ENCODE measurements at regions not wholly inside any gene's neighbourhood (a gene's known extent, or its start where the extent isn't known, plus 50 kb on each side); places are given as distances from the start of the nearest gene placed in this dataset.

DNA sequence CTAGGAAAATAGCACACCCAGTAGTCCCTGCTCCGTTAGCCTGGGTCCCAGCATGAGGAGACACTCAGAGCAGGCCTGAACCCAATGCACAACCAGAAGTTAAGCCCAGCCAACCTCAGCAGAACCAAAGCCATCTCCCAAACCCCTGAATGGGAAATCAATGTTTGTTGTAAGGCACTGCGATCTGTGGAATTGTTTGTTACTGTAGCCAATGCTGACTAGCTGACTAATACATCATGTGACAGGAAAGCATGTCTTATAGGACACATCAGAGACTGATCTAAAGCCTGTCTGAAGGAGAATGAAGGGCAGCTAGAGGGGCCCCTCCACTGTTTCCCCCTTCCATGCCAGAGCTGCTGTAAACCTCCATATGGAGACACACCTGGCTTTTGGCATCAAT is 96.4 kb downstream of the MARCHF4 start:
- Histone ChIP-seq H3K4me3 (ENCODE audit: low read length, poor library complexity, severe bottlenecking) (no peak overlapping the region), H2AFZ (ENCODE audit: low read length) (no peak overlapping the region), H3K9me3 (ENCODE audit: insufficient read depth, low read depth, low read length) (no peaks in the 10 kb centered on the region), H3K4me2 (ENCODE audit: low read depth, low read length, poor library complexity, severe bottlenecking) (no peak overlapping the region), H3K9me2 (replicated peaks; ENCODE audit: low read depth, low read length) (no peaks in the 10 kb centered on the region), H3K36me3 (ENCODE audit: insufficient read depth, low read length) (no peaks in the 10 kb centered on the region), H3K4me1 (ENCODE audit: insufficient read depth, low read length, poor library complexity, severe bottlenecking) (peaks cover 16% of the 10 kb centered on the region), H4K20me1 (ENCODE audit: insufficient read depth, low read length, poor library complexity, severe bottlenecking) (no peaks in the 10 kb centered on the region), H3K79me2 (ENCODE audit: insufficient read depth, low read length) (no peaks in the 10 kb centered on the region), H3K27me3 (ENCODE audit: insufficient read depth, low read length, poor library complexity, severe bottlenecking) (no peaks in the 10 kb centered on the region), H3F3A (ENCODE audit: low read depth) (no peaks in the 10 kb centered on the region), H3K9ac (ENCODE audit: low read depth, low read length, poor library complexity, severe bottlenecking) (no peak overlapping the region)
- TF ChIP-seq EZH2phosphoT487 (IDR thresholded peaks at IDR 0.05; ENCODE audit: borderline replicate concordance) = no peak
- TF ChIP-seq CTCF (conservative IDR thresholded peaks at IDR 0.05; ENCODE audit: low read length) = no peak

DNA sequence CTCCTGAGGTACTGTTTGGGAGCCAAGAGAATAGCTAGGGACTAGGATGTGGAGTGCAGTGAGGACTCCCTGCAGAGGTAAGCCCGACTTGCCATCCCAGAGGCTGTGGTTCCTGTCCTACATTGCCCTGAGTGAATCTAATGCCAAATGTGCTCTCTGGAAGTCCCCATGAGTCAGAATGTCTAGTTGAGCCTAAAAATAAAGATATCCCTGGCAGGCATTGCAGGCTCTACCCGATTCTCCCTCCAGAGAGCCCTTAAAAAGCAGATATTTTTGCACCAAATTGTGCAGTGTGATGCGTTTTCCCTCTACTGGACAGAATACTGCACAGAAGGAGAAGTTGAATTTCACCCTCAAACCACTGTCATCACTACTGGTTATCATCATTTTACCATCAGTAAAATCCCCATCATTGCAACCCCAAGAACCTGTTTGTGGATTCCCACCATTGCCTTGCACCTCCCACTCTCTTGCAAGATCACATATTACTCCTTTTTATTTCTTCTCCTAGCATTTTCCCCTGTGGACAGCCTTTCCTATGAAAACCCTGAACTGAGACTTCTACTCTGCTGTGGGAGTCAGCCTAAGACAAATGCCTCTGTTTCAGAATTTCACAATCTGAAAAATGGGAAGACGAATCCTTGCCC is 98.0 kb downstream of the MARCHF4 start:
- Histone ChIP-seq H3K4me3 (ENCODE audit: low read length, poor library complexity, severe bottlenecking) (no peak overlapping the region), H3K4me2 (ENCODE audit: low read depth, low read length, poor library complexity, severe bottlenecking) (no peak overlapping the region), H3K9ac (ENCODE audit: low read depth, low read length, poor library complexity, severe bottlenecking) (no peak overlapping the region), H2AFZ (ENCODE audit: low read length) (no peak overlapping the region), H3K4me1 (ENCODE audit: insufficient read depth, low read length, poor library complexity, severe bottlenecking) (peaks cover 9% of the 10 kb centered on the region), H3K36me3 (ENCODE audit: insufficient read depth, low read length) (no peaks in the 10 kb centered on the region), H3F3A (ENCODE audit: low read depth) (no peaks in the 10 kb centered on the region), H3K27me3 (ENCODE audit: insufficient read depth, low read length, poor library complexity, severe bottlenecking) (no peaks in the 10 kb centered on the region), H3K79me2 (ENCODE audit: insufficient read depth, low read length) (no peaks in the 10 kb centered on the region), H3K9me2 (replicated peaks; ENCODE audit: low read depth, low read length) (no peaks in the 10 kb centered on the region), H4K20me1 (ENCODE audit: insufficient read depth, low read length, poor library complexity, severe bottlenecking) (no peaks in the 10 kb centered on the region), H3K9me3 (ENCODE audit: insufficient read depth, low read depth, low read length) (no peaks in the 10 kb centered on the region)
- TF ChIP-seq EZH2phosphoT487 (IDR thresholded peaks at IDR 0.05; ENCODE audit: borderline replicate concordance) = no peak

- no peak overlapping the region for H2AFZ ChIP-seq (ENCODE audit: low read length)
- TF ChIP-seq CTCF (conservative IDR thresholded peaks at IDR 0.05; ENCODE audit: low read length) (no peak), EZH2phosphoT487 (IDR thresholded peaks at IDR 0.05; ENCODE audit: borderline replicate concordance) (no peak)
- H3F3A ChIP-seq (ENCODE audit: low read depth) = no peaks in the 10 kb centered on the region
- H3K27me3 ChIP-seq (ENCODE audit: insufficient read depth, low read length, poor library complexity, severe bottlenecking) = no peaks in the 10 kb centered on the region
- H3K4me1 ChIP-seq (ENCODE audit: insufficient read depth, low read length, poor library complexity, severe bottlenecking) = peaks cover 18% of the 10 kb centered on the region
- no peaks in the 10 kb centered on the region for H3K9me3 ChIP-seq (ENCODE audit: insufficient read depth, low read depth, low read length)
- no peaks in the 10 kb centered on the region for H3K9me2 ChIP-seq (replicated peaks; ENCODE audit: low read depth, low read length)
- no peaks in the 10 kb centered on the region for H4K20me1 ChIP-seq (ENCODE audit: insufficient read depth, low read length, poor library complexity, severe bottlenecking)
- no peak overlapping the region for H3K9ac ChIP-seq (ENCODE audit: low read depth, low read length, poor library complexity, severe bottlenecking)
- H3K4me3 ChIP-seq (ENCODE audit: low read length, poor library complexity, severe bottlenecking) = no peak overlapping the region
- H3K4me2 ChIP-seq (ENCODE audit: low read depth, low read length, poor library complexity, severe bottlenecking) = no peak overlapping the region
- H3K79me2 ChIP-seq (ENCODE audit: insufficient read depth, low read length) = no peaks in the 10 kb centered on the region
- no peaks in the 10 kb centered on the region for H3K36me3 ChIP-seq (ENCODE audit: insufficient read depth, low read length)
These were observed 111.2 kb downstream of the MARCHF4 start for GRCh38 chr2:216261042-216261537.

- TF ChIP-seq CTCF (conservative IDR thresholded peaks at IDR 0.05; ENCODE audit: low read length) = no peak
- no peaks in the 10 kb centered on the region for H3K9me3 ChIP-seq (ENCODE audit: insufficient read depth, low read depth, low read length)
- no peak overlapping the region for H2AFZ ChIP-seq (ENCODE audit: low read length)
- no peaks in the 10 kb centered on the region for H3K27me3 ChIP-seq (ENCODE audit: insufficient read depth, low read length, poor library complexity, severe bottlenecking)
- H3K9ac ChIP-seq (ENCODE audit: low read depth, low read length, poor library complexity, severe bottlenecking) = no peak overlapping the region
- no peaks in the 10 kb centered on the region for H3F3A ChIP-seq (ENCODE audit: low read depth)
- no peaks in the 10 kb centered on the region for H3K9me2 ChIP-seq (replicated peaks; ENCODE audit: low read depth, low read length)
- no peaks in the 10 kb centered on the region for H4K20me1 ChIP-seq (ENCODE audit: insufficient read depth, low read length, poor library complexity, severe bottlenecking)
- H3K79me2 ChIP-seq (ENCODE audit: insufficient read depth, low read length) = no peaks in the 10 kb centered on the region
- no peak overlapping the region for H3K4me3 ChIP-seq (ENCODE audit: low read length, poor library complexity, severe bottlenecking)
- peaks cover 18% of the 10 kb centered on the region for H3K4me1 ChIP-seq (ENCODE audit: insufficient read depth, low read length, poor library complexity, severe bottlenecking)
- H3K4me2 ChIP-seq (ENCODE audit: low read depth, low read length, poor library complexity, severe bottlenecking) = no peak overlapping the region
- H3K36me3 ChIP-seq (ENCODE audit: insufficient read depth, low read length) = no peaks in the 10 kb centered on the region
These were observed 111.7 kb downstream of the MARCHF4 start for GRCh38 chr2:216260629-216261028.

Data from Loucy (cell line).